Natural killer cell treated with Interleukin-12 subunit alpha and Interleukin-12 subunit beta and Interleukin-15 and Interleukin-18, amount 100 ng/mL, for 72 hours (primary cell): ENCODE measurements at regions not wholly inside any gene's neighbourhood (a gene's known extent, or its start where the extent isn't known, plus 50 kb on each side); places are given as distances from the start of the nearest gene placed in this dataset.
"Not testable (repeated sequence)": the region's sequence is repeated elsewhere in the genome, so short reads cannot be mapped to it uniquely, and the experiment has no call there.

Source experiments
- ATAC-seq, 2 donors: fragments of 150-1000 bp; cut with Tn5 transposase in 1 of 2; sonication (Bioruptor Pico), chemical (Tn5 transposase) in 1 of 2; 2 replicates each; pipeline ENCODE4 v1.10.0; 2021
- DNase-seq: peaks from one replicate; pipeline ENCODE4 v3.0.0; 2022; ENCODE audit warnings: low spot score
- H3K27ac Mint-ChIP-seq, 2 donors: 1 replicate in 1 of 2; 2 replicates in 1 of 2; pipeline ENCODE4 v1.8.0; 2022; ENCODE audit warnings: mixed read lengths in 2 of 2, mild to moderate bottlenecking in 1 of 2, moderate library complexity in 1 of 2
- H3K27me3 Mint-ChIP-seq, 2 donors: 1 replicate in 1 of 2; 2 replicates in 1 of 2; pipeline ENCODE4 v1.8.0; 2022; ENCODE audit warnings: mixed read lengths in 2 of 2
- H3K36me3 Mint-ChIP-seq: one replicate; pipeline ENCODE4 v1.8.0; 2022; ENCODE audit warnings: mixed read lengths
- H3K4me1 Mint-ChIP-seq, 2 donors: 1 replicate in 1 of 2; 2 replicates in 1 of 2; pipeline ENCODE4 v1.8.0; 2022; ENCODE audit warnings: low read depth in 2 of 2, mixed read lengths in 2 of 2, mild to moderate bottlenecking in 1 of 2
- H3K4me3 Mint-ChIP-seq: one replicate; pipeline ENCODE4 v1.8.0; 2022; ENCODE audit warnings: mixed read lengths
- H3K9me3 Mint-ChIP-seq: 2 replicates; pipeline ENCODE4 v1.8.0; 2022; ENCODE audit warnings: mixed read lengths

DNA sequence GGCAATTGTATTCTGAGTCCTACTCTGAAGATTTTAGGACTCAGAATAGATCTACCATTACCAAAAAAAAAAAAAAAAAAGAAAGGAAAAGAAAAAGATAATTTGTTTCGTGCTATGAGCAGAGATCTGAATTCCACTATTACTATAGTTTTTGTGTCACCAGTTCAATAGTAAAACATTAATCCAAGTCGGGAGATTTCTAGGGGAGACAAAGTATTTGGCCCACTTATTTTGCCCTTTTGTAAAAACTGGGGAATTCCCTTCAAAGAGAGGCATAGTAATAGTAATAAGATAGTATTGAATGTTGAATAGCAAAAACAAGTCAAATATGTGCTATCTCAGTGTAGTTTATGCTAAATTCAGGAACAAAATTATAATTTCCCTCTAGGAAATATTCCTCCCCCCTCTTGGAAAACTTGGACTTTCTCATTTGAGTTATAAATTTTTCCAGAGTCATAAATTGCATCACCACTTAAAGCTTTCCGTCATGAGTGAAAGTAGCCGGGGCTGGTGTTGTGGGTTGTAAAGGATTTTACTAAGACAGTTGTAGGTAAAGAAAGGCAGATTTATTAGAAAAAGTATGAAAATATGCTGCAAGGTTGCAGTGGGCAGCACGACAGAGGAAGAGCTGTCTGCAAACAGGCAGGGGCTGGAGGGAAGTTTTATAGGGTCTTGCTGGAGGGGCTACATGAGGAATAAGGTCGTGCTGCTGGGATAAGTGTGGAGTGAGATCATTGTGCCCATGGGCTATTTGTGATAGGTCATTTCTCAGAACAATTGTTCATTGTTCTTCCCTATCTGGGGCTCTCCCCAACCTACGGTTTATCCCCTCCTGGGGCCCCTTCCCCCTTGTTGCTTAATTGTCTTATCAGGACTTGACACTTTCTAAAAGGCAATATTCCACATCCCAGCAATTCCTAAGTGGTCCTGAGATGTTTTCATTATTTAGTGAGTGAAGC, 1009.9 kb downstream of the PLA2G4A start:
- H3K27me3 Mint-ChIP-seq = no peaks in the 10 kb centered on the region
- no peak overlapping the region for H3K27ac Mint-ChIP-seq
- DNase-seq = no peak
- peaks cover 11% of the 10 kb centered on the region for H3K9me3 Mint-ChIP-seq
- H3K4me3 Mint-ChIP-seq = no peak overlapping the region
- no peak for ATAC-seq
- no peaks in the 10 kb centered on the region for H3K36me3 Mint-ChIP-seq
- H3K4me1 Mint-ChIP-seq = no peaks in the 10 kb centered on the region

DNA sequence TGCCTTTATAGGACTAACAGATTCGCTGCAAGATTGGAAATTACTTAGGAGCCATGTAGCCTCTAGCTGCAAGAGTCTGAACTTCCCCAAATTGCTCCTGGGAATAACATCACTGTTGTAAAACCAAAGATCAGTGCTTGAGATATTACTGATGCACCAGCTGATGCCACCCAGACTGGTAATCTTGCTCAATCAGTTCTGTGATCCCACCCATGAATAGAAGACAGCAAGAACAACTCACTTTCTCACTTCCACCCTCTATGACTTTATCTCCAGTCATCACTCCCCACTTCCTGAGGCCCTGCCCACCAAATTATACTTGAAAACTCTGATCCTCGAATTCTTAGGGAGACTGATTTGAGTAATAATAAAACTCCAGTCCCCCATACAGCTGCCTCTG, 1011.1 kb downstream of the PLA2G4A start:
- DNase-seq (no peak), ATAC-seq (no peak)
- Mint-ChIP-seq H3K36me3 (no peaks in the 10 kb centered on the region), H3K27ac (no peak overlapping the region), H3K9me3 (peaks cover 12% of the 10 kb centered on the region), H3K4me3 (no peak overlapping the region), H3K4me1 (no peaks in the 10 kb centered on the region), H3K27me3 (no peaks in the 10 kb centered on the region)

DNA sequence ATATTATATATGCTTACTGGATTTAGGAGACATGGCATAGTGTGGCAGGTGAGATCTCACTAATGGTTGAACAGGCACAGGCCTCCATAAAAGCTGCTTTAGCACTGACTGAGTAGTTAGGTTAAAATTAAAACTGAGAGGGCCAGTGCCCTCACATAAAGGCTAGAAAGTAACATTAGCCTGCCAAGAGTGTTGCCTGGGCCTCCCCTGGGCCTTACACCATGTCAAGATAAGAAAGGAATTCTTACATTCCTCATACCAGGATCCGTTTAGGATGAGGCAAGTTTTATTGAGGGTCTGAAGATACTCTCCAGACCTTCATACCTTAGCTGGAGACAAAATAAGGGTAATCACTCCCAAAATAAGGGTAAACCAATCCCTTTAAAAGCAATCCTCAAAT, 1011.8 kb downstream of the PLA2G4A start:
- no peak for DNase-seq
- peaks cover 2% of the 10 kb centered on the region for H3K36me3 Mint-ChIP-seq
- no peaks in the 10 kb centered on the region for H3K4me1 Mint-ChIP-seq
- H3K27ac Mint-ChIP-seq = no peak overlapping the region
- peaks cover 15% of the 10 kb centered on the region for H3K9me3 Mint-ChIP-seq
- no peaks in the 10 kb centered on the region for H3K27me3 Mint-ChIP-seq
- no peak overlapping the region for H3K4me3 Mint-ChIP-seq
- ATAC-seq = no peak

DNA sequence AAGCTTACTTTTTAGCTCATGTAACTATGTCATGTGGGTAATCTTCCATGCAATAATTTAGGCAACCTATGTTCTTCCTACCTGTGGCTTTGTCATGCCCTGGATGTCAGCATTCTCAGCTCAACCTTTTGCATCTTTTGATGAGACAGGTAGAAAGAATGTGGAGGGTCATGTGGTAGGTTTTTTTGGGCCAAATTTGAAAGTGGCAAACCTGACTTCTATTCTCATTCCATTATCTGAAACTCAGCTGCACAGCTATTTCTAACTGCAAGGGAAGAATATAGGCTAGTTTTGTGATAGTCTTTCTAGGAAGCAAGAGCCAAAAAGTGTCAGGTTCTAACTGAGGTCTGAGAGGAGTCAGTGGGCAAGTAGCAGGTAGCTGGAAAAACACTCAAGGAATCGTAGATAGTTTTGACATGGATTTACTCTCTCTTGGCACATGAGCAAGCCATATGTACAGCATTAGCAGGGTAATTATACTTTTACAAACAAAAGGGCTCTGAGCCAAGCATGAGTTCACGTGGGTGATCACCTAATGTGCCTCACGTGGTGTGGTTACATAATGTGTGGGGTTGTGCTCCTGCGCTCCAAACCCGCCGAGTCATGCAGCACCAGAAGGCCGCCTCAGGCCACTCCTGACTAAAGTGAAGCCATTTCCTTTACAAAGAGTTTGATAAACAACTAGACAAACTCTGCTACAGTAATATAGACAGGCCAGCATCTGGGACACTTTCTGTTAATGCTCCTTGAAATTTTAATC, 1013.8 kb downstream of the PLA2G4A start:
- H3K27me3 Mint-ChIP-seq = no peaks in the 10 kb centered on the region

DNA sequence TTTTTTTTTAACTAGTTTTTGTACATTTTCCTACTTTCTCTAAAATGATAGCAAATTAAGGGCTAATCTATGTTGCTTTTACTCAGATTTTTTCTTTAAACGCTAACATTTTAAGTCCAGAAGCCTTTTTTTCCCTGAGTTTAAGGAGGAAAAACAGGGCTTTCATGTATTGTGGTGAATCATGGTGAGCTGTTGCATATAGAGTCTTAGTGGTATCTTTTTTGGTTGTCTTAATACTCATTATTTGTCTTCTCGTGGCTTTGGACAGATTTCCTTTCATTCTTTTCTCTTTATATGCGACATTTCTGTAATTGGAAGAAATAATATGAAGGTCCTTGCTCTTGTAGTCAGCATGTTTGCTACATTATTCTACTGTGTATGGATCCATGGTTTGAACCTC, 1015.6 kb downstream of the PLA2G4A start:
- Mint-ChIP-seq H3K27ac (no peak overlapping the region), H3K36me3 (peaks cover 6% of the 10 kb centered on the region), H3K9me3 (peaks cover 19% of the 10 kb centered on the region), H3K4me1 (no peaks in the 10 kb centered on the region), H3K4me3 (no peak overlapping the region), H3K27me3 (no peaks in the 10 kb centered on the region)
- no peak for DNase-seq
- ATAC-seq = no peak

More for the DNA sequence above, 1013.8 kb downstream of the PLA2G4A start:
- ATAC-seq (no peak), DNase-seq (no peak)
- Mint-ChIP-seq H3K4me1 (no peaks in the 10 kb centered on the region), H3K27ac (no peak overlapping the region), H3K36me3 (peaks cover 6% of the 10 kb centered on the region), H3K9me3 (peaks cover 19% of the 10 kb centered on the region), H3K4me3 (no peak overlapping the region)

DNA sequence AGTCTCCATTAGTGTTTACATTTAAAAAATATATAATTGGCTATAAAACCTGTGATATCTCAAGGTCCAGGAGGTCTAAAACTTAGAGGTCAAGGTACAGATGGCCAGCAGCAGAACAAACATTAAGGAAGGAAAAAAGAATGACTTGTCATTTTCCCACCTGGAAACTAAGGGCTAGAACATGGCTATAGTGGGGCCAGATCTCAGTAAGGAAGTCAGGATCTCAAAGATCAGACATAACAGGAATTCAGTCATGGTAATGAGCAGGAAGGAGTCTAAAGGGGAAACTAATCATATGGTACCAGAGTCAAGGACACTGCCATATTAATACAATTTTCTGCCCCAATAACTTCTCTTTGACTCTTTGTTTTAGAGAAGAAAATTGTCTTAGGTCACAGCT, 1018.8 kb downstream of the PLA2G4A start:
- H3K4me3 Mint-ChIP-seq = no peak overlapping the region
- peaks cover 12% of the 10 kb centered on the region for H3K36me3 Mint-ChIP-seq
- H3K27me3 Mint-ChIP-seq = no peaks in the 10 kb centered on the region

DNA sequence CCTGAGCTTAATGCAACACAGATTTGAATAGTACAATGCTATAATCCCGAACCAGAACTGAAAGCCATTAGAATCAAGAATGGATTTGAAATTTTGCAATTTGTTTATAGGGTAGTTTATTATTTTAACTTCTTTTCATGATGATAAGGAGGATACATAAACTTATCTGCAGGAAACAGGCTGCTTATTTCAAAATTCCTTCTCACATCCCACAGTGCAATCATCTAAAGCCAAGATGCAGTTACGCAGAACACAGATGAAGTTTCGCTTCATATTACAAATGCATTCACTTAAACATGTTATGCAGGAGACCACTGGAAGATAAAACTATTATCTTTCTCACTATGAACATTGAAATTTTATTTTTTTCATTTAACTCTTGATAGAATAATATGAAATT, 1019.6 kb downstream of the PLA2G4A start:
- Mint-ChIP-seq H3K27ac (no peak overlapping the region), H3K36me3 (peaks cover 12% of the 10 kb centered on the region), H3K4me1 (no peaks in the 10 kb centered on the region), H3K27me3 (no peaks in the 10 kb centered on the region), H3K9me3 (peaks cover 20% of the 10 kb centered on the region), H3K4me3 (no peak overlapping the region)
- no peak for ATAC-seq
- DNase-seq = no peak

More for the DNA sequence above, 1018.8 kb downstream of the PLA2G4A start:
- Mint-ChIP-seq H3K27ac (no peak overlapping the region), H3K4me1 (no peaks in the 10 kb centered on the region), H3K9me3 (peaks cover 19% of the 10 kb centered on the region)
- ATAC-seq (no peak), DNase-seq (no peak)

DNA sequence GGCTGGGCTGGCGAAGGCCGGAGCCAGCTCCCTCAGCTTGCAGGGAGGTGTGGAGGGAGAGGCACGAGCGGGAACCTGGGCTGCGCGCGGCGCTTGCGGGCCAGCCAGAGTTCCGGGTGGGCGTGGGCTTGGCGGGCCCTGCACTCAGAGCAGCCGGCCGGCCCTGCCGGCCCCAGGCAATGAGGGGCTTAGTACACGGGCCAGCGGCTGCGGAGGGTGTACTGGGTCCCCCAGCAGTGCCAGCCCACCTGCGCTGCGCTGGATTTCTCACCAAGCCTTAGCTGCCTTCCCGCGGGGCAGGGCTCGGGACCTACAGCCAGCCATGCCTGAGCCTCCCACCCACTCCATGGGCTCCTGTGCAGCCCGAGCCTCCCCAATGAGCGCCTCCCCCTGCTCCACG, 1021.4 kb downstream of the PLA2G4A start:
- H3K27me3 Mint-ChIP-seq, ATAC-seq, DNase-seq, H3K4me3 Mint-ChIP-seq, H3K4me1 Mint-ChIP-seq, H3K27ac Mint-ChIP-seq: not testable (repeated sequence)
- peaks cover 23% of the 10 kb centered on the region for H3K9me3 Mint-ChIP-seq
- peaks cover 12% of the 10 kb centered on the region for H3K36me3 Mint-ChIP-seq

DNA sequence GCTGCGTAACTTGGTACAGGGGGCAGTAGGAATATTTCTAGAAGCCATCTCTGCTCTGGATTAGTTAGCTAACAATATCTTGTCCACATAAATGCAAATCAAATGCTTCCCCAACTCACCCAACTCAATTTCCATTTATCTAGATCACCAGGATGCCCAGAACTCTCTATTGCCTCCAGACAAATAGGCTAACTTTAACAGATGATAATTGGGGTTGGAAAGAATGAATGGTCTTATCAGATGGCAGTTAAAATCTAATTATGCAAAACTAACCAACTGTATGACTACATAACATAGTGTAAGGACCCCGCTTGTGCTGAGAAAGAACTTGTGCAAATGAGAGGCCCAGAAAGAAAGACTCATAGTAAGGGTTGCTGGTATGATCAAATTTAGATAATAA, 1024.8 kb downstream of the PLA2G4A start:
- no peak overlapping the region for H3K27ac Mint-ChIP-seq
- H3K9me3 Mint-ChIP-seq = peaks cover 25% of the 10 kb centered on the region
- H3K4me3 Mint-ChIP-seq = no peak overlapping the region
- H3K36me3 Mint-ChIP-seq = peaks cover 5% of the 10 kb centered on the region
- no peaks in the 10 kb centered on the region for H3K4me1 Mint-ChIP-seq
- DNase-seq = no peak
- no peaks in the 10 kb centered on the region for H3K27me3 Mint-ChIP-seq
- no peak for ATAC-seq

DNA sequence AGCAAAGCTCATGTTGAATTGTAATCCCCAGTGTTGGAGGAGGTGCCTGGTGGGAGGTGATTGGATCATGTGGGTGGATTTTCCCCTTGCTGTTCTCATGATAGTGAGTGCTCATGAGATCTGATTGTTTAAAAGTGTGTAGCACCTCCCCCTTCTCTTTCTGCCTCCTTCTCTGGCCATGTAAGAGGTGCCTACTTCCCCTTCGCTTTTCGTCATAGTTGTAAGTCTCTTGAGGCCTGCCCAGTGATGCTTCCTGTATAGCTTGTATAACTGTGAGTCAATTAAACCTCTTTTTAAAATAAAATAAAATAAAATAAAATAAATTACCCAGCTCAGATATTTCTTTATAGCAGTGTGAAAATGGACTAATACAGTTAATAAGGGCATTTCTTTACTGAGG, 1025.7 kb downstream of the PLA2G4A start:
- ATAC-seq (no peak), DNase-seq (no peak)
- Mint-ChIP-seq H3K27ac (no peak overlapping the region), H3K9me3 (peaks cover 28% of the 10 kb centered on the region), H3K4me3 (no peak overlapping the region), H3K27me3 (no peaks in the 10 kb centered on the region), H3K4me1 (no peaks in the 10 kb centered on the region), H3K36me3 (peaks cover 10% of the 10 kb centered on the region)

DNA sequence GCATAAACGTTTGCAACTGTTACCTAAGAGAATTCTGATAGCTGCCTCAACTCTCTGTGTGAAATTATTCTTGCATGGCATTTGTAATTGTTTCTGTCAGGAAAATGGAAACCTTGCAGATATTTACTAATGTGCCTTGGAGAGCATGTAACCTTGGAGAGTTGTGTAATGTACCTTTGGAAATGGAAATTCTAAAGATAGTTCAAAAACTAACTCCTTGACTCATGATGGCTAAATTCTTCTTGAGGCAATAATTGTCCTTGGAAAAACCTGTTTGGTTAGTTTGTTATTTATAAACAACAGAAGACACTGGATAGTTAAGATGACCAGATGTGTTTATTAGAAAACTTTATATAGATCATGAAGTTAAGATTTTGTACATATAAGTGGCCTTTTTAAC, 1033.8 kb downstream of the PLA2G4A start:
- no peak overlapping the region for H3K27ac Mint-ChIP-seq
- H3K36me3 Mint-ChIP-seq = peaks cover 8% of the 10 kb centered on the region
- DNase-seq (no peak), ATAC-seq (no peak)
- H3K27me3 Mint-ChIP-seq = no peaks in the 10 kb centered on the region
- H3K4me1 Mint-ChIP-seq = no peaks in the 10 kb centered on the region
- no peak overlapping the region for H3K4me3 Mint-ChIP-seq
- peaks cover 7% of the 10 kb centered on the region for H3K9me3 Mint-ChIP-seq

DNA sequence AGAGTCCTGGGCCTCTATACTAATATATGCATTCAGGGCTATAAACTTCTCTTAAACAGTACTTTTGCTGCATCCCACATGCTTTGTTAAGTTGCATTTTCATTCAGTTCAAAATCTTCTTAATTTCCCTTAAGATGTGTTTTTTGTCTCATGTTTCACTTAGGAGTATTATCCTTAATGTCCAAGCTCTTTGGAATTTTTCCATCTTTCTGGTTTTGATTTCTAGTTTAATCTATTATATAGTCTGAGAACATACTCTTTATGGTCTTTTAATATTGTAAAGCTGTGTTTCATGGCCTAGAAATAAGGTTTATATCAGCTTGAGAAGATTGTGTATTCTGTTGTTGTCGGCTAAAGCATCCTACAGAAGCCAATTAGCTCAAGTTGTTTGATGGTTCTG, 1041.8 kb downstream of the PLA2G4A start:
- no peaks in the 10 kb centered on the region for H3K4me1 Mint-ChIP-seq
- DNase-seq = no peak

DNA sequence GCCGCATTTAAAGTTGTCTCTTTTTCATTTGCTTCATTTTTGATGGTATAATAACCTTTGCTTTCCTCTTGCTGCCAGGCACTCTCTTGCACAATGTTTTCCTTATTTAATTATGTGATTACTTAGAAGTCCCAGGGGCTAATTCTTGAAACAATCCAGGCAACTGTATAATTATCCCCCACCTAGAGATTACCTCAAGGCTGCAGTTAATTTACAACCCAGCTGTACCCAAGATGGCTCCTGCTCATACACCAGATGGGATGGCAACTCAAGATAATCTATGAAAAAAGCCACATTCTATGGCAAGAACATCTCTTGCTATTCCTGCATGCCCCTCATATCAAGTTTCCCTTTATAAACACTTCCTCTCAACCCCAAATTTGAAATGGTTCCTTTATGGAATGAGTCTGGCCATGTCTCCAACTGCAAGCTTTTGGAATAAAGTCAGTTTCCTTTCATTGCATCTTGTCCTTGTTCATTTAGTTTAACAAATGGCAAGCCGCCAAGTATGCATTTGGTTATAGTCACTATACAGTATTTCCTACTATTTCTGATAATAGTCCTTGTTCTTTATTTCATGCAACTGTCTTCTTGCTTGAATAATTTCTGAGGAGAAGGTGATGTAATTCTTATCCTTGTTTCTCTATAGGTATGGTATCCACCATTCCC, 1042.6 kb downstream of the PLA2G4A start:
- Mint-ChIP-seq H3K4me3 (no peak overlapping the region), H3K27me3 (no peaks in the 10 kb centered on the region), H3K9me3 (peaks cover 24% of the 10 kb centered on the region), H3K36me3 (no peaks in the 10 kb centered on the region), H3K27ac (no peak overlapping the region), H3K4me1 (no peaks in the 10 kb centered on the region)
- no peak for DNase-seq
- no peak for ATAC-seq

More for the DNA sequence above, 1041.8 kb downstream of the PLA2G4A start:
- Mint-ChIP-seq H3K9me3 (peaks cover 23% of the 10 kb centered on the region), H3K36me3 (no peaks in the 10 kb centered on the region), H3K4me3 (no peak overlapping the region), H3K27me3 (no peaks in the 10 kb centered on the region), H3K27ac (no peak overlapping the region)
- ATAC-seq = no peak

DNA sequence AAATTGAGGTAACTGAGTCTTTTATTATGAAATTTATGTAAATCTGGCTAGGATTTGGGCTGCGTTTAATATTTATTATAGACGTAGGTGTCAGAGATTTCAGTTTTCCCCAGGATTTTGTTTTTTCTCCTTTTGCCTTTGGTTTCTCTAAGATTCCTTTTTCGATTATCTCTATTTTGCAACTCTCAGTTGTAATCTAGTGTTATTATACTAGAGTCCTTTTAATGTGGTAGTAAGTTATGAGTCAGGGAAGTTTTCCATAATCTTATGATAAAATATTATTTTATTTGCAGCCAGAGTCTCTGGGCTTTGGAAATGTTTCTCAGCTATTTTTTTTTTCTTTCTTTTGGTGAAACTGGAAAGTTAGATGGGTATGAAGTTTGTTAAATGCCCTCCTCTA, 1043.8 kb downstream of the PLA2G4A start:
- DNase-seq (no peak), ATAC-seq (no peak)
- Mint-ChIP-seq H3K27me3 (no peaks in the 10 kb centered on the region), H3K27ac (no peak overlapping the region), H3K4me1 (no peaks in the 10 kb centered on the region), H3K4me3 (no peak overlapping the region), H3K36me3 (no peaks in the 10 kb centered on the region), H3K9me3 (peaks cover 33% of the 10 kb centered on the region)
